PC-9 (cell line): ENCODE measurements at regions not wholly inside any gene's neighbourhood (a gene's known extent, or its start where the extent isn't known, plus 50 kb on each side); places are given as distances from the start of the nearest gene placed in this dataset.

Experiments used
- BruUV-seq: library from RNA; stranded (reverse); fragments of 400-500 nt; replicated peaks from 2 replicates; lab custom pipeline; 2021; lab: Mats Ljungman, UMichigan
- CTCF ChIA-PET: fragments of 300-600 bp; sonication (Branson Sonifier 250); formaldehyde crosslinking; loops from one replicate; lab custom pipeline; 2022; ENCODE audit warnings: antibody characterized with exemption; lab: Charles Lee
- POLR2A ChIA-PET: fragments of 300-600 bp; sonication (Branson Sonifier 250); formaldehyde crosslinking; loops from one replicate; lab custom pipeline; 2022; ENCODE audit warnings: antibody characterized with exemption; ENCODE audit not compliant: unreplicated experiment; lab: Charles Lee
- DNase-seq, 2 experiments: peaks; one replicate each; pipeline versions ENCODE4 v3.0.0 to v3.0.0-alpha.2; 2015 to 2022; ENCODE audit warnings: mixed read lengths in 1 of 2
- H2AFZ ChIP-seq: fragments of 200-600 bp; sonication (generic); 2 replicates; pipeline ENCODE4 v1.8.1; 2017; ENCODE audit warnings: antibody characterized with exemption
- H3F3A ChIP-seq: fragments of 200-600 bp; sonication (generic); 2 replicates; pipeline ENCODE4 v1.8.1; 2017; ENCODE audit warnings: antibody characterized with exemption, mild to moderate bottlenecking, low read depth; ENCODE audit not compliant: insufficient read depth
- H3K27ac ChIP-seq: fragments of 200-600 bp; sonication (generic); 2 replicates; pipeline ENCODE4 v1.6.1; 2016; ENCODE audit warnings: mixed run types
- H3K27me3 ChIP-seq: fragments of 200-600 bp; sonication (generic); 2 replicates; pipeline ENCODE4 v1.6.1; 2016; ENCODE audit warnings: low read depth, mixed run types; ENCODE audit not compliant: insufficient read depth
- H3K36me3 ChIP-seq: fragments of 200-600 bp; sonication (generic); 2 replicates; pipeline ENCODE4 v1.6.1; 2016; ENCODE audit warnings: low read depth, mixed run types
- H3K4me1 ChIP-seq: fragments of 200-600 bp; sonication (generic); replicated peaks from 2 replicates; pipeline ENCODE4 v1.6.1; 2016; ENCODE audit warnings: mixed run types; ENCODE audit not compliant: insufficient read depth
- H3K4me2 ChIP-seq: fragments of 200-600 bp; sonication (generic); 2 replicates; pipeline ENCODE4 v1.6.1; 2017; ENCODE audit warnings: mixed run types
- H3K4me3 ChIP-seq: fragments of 200-600 bp; sonication (generic); 2 replicates; pipeline ENCODE4 v1.6.1; 2016; ENCODE audit warnings: mixed run types
- H3K79me2 ChIP-seq: fragments of 200-600 bp; sonication (generic); 2 replicates; pipeline ENCODE4 v1.6.1; 2017; ENCODE audit warnings: low read depth, mixed run types
- H3K9me2 ChIP-seq: fragments of 200-600 bp; sonication (generic); 2 replicates; pipeline ENCODE4 v1.8.1; 2017; ENCODE audit warnings: mild to moderate bottlenecking; ENCODE audit not compliant: insufficient read depth
- H3K9me3 ChIP-seq: fragments of 200-600 bp; sonication (generic); 2 replicates; pipeline ENCODE4 v1.8.1; 2016; ENCODE audit warnings: low read depth; ENCODE audit not compliant: insufficient read depth
- H4K20me1 ChIP-seq: fragments of 200-600 bp; sonication (generic); 2 replicates; pipeline ENCODE4 v1.8.1; 2017; ENCODE audit not compliant: insufficient read depth
- CTCF ChIP-seq: fragments of 200-600 bp; sonication (generic); conservative IDR thresholded peaks from 2 replicates; pipeline ENCODE4 v1.6.1; 2017; ENCODE audit warnings: mixed run types, antibody characterized with exemption, mild to moderate bottlenecking, moderate library complexity
- EZH2 ChIP-seq: fragments of 200-600 bp; sonication (generic); IDR thresholded peaks from 2 replicates; pipeline ENCODE4 v1.8.0; 2017; ENCODE audit warnings: antibody characterized with exemption, low read depth
- intact Hi-C: fragments of 100-400 bp; cut with micrococcal nuclease; formaldehyde crosslinking; loops from one replicate; pipeline ENCODE4 v1.10.0; 2022; ENCODE audit not compliant: unreplicated experiment

- no peaks in the 10 kb centered on the region for H4K20me1 ChIP-seq
- H3K9me3 ChIP-seq: no peaks in the 10 kb centered on the region
- no peak overlapping the region for H2AFZ ChIP-seq
- H3K4me1 ChIP-seq: no peaks in the 10 kb centered on the region
- no peak for DNase-seq
- H3K4me3 ChIP-seq: no peak overlapping the region
- intact Hi-C loops: no loop called here
- H3F3A ChIP-seq: no peaks in the 10 kb centered on the region
- no peaks in the 10 kb centered on the region for H3K79me2 ChIP-seq
- CTCF ChIA-PET: no interaction called here
- no peak for TF ChIP-seq EZH2
- no peak for TF ChIP-seq CTCF
- no peaks in the 10 kb centered on the region for H3K36me3 ChIP-seq
- no peak overlapping the region for H3K4me2 ChIP-seq
- BruUV-seq: no TSS peak
- no peaks in the 10 kb centered on the region for H3K9me2 ChIP-seq
- no peak overlapping the region for H3K27ac ChIP-seq
- 0 out of 2 replicates have a peak, but pooled peaks cover 3% of the 10 kb centered on the region for H3K27me3 ChIP-seq
- POLR2A ChIA-PET: no interaction called here
These were observed 182.5 kb downstream of the HUNK start for GRCh38 chr21:32055305-32055704.
